ENCODE measurements at regions not wholly inside any gene's neighbourhood (a gene's known extent, or its start where the extent isn't known, plus 50 kb on each side); places are given as distances from the start of the nearest gene placed in this dataset.

DNA sequence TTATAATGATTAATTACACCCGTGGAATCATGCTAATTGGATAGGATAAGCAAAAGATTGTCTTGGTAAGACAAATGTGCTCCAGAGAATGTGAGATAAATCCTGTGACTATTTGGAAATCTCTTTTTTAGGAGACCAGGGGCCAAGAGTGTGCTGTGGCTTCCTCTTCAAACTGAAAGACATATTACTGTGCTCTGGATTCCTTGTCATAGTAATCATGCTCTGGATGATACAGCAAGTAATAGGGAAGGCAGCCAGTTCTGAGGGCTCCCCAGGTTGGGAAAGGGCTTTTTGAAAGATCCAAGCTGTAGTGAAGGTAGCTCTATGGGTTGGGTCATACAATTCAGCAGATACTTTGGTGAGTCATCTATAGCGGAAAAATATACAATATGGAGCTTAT lies 600.5 kb downstream of the PCDH18 start:
- no peak for ATAC-seq
- no peak overlapping the region for H3K4me2 ChIP-seq
- no peak for FAIRE-seq
- ChIA-PET POLR2A (no interaction called here), CTCF (no interaction called here)
- WGBS (ENCODE audit: missing lambda C conversion rate) = 33% methylated on average over 2 of the region's 2 CpGs
- H3K9me3 ChIP-seq = no peaks in the 10 kb centered on the region
- H3K27ac ChIP-seq = no peak overlapping the region
- H3K4me1 ChIP-seq = peaks cover 15% of the 10 kb centered on the region; the same call in 2 of the 3 replicates
- TF ChIP-seq ZFP36 (IDR thresholded peaks at IDR 0.05; ENCODE audit: borderline replicate concordance, partially characterized antibody) (no peak), KDM1A (IDR thresholded peaks at IDR 0.05; ENCODE audit: low read depth) (no peak)
- no peak overlapping the region for H3K4me3 ChIP-seq
- no peak for DNase-seq (ENCODE audit: low read depth in 1 of 2, low spot score in 1 of 2)

DNA sequence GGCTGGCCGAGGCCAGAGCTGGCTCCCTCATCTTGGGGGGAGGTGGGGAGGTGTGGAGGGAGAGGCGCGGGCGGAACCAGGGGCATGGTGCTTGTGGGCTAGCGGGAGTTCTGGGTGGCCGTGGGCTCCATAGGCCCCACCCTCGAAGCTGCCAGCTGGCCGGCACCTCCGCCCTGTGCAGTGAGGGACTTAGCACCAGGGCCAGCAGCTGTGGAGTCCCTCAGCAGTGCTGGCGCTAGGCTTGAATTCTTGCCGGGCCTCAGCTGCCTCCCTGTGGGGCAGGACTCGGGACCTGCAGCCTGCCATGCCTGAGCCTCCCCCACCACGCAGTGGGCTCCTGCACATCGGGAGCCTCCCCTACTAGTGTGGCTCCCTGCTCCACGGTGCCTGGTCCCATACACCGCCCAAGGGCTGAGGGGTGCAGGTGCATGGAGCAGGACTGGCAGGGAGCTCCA lies 603.3 kb downstream of the PCDH18 start:
- no peak overlapping the region for H3K4me3 ChIP-seq
- WGBS (ENCODE audit: missing lambda C conversion rate) = no CpG with 5 or more reads among the region's 16 CpGs
- POLR2A ChIA-PET = no interaction called here
- H3K4me2 ChIP-seq = no peak overlapping the region
- TF ChIP-seq HOXB5 (CRISPR knock-in tag; IDR thresholded peaks at IDR 0.05) (no peak), KDM5A (IDR thresholded peaks at IDR 0.05) (no peak), TFCP2L1 (CRISPR knock-in tag; IDR thresholded peaks at IDR 0.05) (no peak), RAD21 (conservative IDR thresholded peaks at IDR 0.05 in 1 of 2, IDR thresholded peaks at IDR 0.05 in 1 of 2) (no peak), EHMT2 (IDR thresholded peaks at IDR 0.05; ENCODE audit: low read depth) (no peak), SREBF2 (IDR thresholded peaks at IDR 0.05) (no peak), CHD4 (IDR thresholded peaks at IDR 0.05; ENCODE audit: borderline replicate concordance) (no peak), RFX5 (IDR thresholded peaks at IDR 0.05) (no peak), FOXS1 (CRISPR knock-in tag; IDR thresholded peaks at IDR 0.05) (no peak), HOXB13 (CRISPR knock-in tag; IDR thresholded peaks at IDR 0.05; ENCODE audit: low read depth) (no peak), JUN (IDR thresholded peaks at IDR 0.05) (no peak), SMC3 (IDR thresholded peaks at IDR 0.05) (no peak), FOSL2 (IDR thresholded peaks at IDR 0.05) (no peak), FOSL2 (CRISPR knock-in tag; IDR thresholded peaks at IDR 0.05) (no peak), EHF (CRISPR knock-in tag; IDR thresholded peaks at IDR 0.05) (no peak), CBX8 (IDR thresholded peaks at IDR 0.05) (no peak), FOSB (CRISPR knock-in tag; IDR thresholded peaks at IDR 0.05) (no peak)
- TF ChIP-seq, protein P1, sequence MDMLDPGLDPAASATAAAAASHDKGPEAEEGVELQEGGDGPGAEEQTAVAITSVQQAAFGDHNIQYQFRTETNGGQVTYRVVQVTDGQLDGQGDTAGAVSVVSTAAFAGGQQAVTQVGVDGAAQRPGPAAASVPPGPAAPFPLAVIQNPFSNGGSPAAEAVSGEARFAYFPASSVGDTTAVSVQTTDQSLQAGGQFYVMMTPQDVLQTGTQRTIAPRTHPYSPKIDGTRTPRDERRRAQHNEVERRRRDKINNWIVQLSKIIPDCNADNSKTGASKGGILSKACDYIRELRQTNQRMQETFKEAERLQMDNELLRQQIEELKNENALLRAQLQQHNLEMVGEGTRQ (IDR thresholded peaks at IDR 0.05) = no peak
- TF ChIP-seq, protein P2, sequence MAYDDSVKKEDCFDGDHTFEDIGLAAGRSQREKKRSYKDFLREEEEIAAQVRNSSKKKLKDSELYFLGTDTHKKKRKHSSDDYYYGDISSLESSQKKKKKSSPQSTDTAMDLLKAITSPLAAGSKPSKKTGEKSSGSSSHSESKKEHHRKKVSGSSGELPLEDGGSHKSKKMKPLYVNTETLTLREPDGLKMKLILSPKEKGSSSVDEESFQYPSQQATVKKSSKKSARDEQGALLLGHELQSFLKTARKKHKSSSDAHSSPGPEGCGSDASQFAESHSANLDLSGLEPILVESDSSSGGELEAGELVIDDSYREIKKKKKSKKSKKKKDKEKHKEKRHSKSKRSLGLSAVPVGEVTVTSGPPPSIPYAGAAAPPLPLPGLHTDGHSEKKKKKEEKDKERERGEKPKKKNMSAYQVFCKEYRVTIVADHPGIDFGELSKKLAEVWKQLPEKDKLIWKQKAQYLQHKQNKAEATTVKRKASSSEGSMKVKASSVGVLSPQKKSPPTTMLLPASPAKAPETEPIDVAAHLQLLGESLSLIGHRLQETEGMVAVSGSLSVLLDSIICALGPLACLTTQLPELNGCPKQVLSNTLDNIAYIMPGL (CRISPR knock-in tag; IDR thresholded peaks at IDR 0.05; ENCODE audit: borderline replicate concordance) = no peak
- FAIRE-seq = no peak
- 0 out of 3 replicates have a peak, but pooled peaks cover 3% of the 10 kb centered on the region for H3K4me1 ChIP-seq
- H3K27ac ChIP-seq = no peak overlapping the region
- no peak for ATAC-seq
- H3K9me3 ChIP-seq = no peaks in the 10 kb centered on the region
- DNase-seq (ENCODE audit: low read depth in 1 of 2, low spot score in 1 of 2) = no peak
- CTCF ChIA-PET = no interaction called here

DNA sequence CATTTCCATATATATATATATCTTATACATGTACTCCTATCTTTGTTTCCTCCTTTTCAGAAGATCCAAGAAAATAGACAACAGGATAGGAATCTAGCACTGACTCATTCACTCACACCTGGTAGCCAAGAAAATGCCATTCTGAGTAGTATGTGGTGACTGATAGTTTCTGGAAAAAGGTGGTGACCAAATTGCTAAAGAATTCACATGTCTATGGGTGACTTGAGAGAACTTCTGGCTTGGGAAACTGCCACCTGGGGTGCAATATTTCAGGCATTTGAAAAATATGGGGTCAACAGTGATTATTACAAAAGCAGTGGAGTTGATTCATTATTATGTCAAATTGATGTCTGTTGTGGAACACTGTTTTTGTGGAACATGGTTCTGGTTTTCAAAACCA lies 605.1 kb downstream of the PCDH18 start:
- H3K4me1 ChIP-seq = 0 out of 3 replicates have a peak, but pooled peaks cover 3% of the 10 kb centered on the region
- POLR2A ChIA-PET = no interaction called here
- DNase-seq (ENCODE audit: low read depth in 1 of 2, low spot score in 1 of 2) (peak in 1 of 2 experiments; percentile 25), FAIRE-seq (no peak), ATAC-seq (no peak)
- CTCF ChIA-PET = no interaction called here
- H3K4me2 ChIP-seq = no peak overlapping the region
- no peak overlapping the region for H3K4me3 ChIP-seq
- H3K9me3 ChIP-seq = no peaks in the 10 kb centered on the region
- peak overlapping the region in 1 of 2 experiments; percentile 36; a peak in 1 of 6 replicates for H3K27ac ChIP-seq
- TF ChIP-seq RAD21 (conservative IDR thresholded peaks at IDR 0.05 in 1 of 2, IDR thresholded peaks at IDR 0.05 in 1 of 2) (no peak), CBX8 (IDR thresholded peaks at IDR 0.05) (no peak), JUNB (IDR thresholded peaks at IDR 0.05) (no peak), EP300 (IDR thresholded peaks at IDR 0.05) (no peak), HDAC2 (IDR thresholded peaks at IDR 0.05) (no peak), HEYL (CRISPR knock-in tag; IDR thresholded peaks at IDR 0.05) (no peak), NFE2L2 (conservative IDR thresholded peaks at IDR 0.05; ENCODE audit: low read length) (no peak), CBX2 (IDR thresholded peaks at IDR 0.05; ENCODE audit: borderline replicate concordance, low read depth) (no peak), POLR2AphosphoS2 (conservative IDR thresholded peaks at IDR 0.05; ENCODE audit: low read length) (no peak), HOXB13 (CRISPR knock-in tag; IDR thresholded peaks at IDR 0.05; ENCODE audit: low read depth) (no peak), NR3C1 (IDR thresholded peaks at IDR 0.05) (no peak), ZFP36 (IDR thresholded peaks at IDR 0.05; ENCODE audit: borderline replicate concordance, partially characterized antibody) (no peak)
- TF ChIP-seq, protein P2 (CRISPR knock-in tag; IDR thresholded peaks at IDR 0.05; ENCODE audit: borderline replicate concordance) = no peak
- TF ChIP-seq, protein P3, sequence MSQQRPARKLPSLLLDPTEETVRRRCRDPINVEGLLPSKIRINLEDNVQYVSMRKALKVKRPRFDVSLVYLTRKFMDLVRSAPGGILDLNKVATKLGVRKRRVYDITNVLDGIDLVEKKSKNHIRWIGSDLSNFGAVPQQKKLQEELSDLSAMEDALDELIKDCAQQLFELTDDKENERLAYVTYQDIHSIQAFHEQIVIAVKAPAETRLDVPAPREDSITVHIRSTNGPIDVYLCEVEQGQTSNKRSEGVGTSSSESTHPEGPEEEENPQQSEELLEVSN (IDR thresholded peaks at IDR 0.05; ENCODE audit: borderline replicate concordance, low read depth) = no peak
- TF ChIP-seq, protein P4, sequence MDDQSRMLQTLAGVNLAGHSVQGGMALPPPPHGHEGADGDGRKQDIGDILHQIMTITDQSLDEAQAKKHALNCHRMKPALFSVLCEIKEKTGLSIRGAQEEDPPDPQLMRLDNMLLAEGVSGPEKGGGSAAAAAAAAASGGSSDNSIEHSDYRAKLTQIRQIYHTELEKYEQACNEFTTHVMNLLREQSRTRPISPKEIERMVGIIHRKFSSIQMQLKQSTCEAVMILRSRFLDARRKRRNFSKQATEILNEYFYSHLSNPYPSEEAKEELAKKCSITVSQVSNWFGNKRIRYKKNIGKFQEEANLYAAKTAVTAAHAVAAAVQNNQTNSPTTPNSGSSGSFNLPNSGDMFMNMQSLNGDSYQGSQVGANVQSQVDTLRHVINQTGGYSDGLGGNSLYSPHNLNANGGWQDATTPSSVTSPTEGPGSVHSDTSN (IDR thresholded peaks at IDR 0.05) = no peak
- TF ChIP-seq, protein P5, sequence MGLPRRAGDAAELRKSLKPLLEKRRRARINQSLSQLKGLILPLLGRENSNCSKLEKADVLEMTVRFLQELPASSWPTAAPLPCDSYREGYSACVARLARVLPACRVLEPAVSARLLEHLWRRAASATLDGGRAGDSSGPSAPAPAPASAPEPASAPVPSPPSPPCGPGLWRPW (IDR thresholded peaks at IDR 0.05) = no peak

All from A549 (cell line).